H1 (cell line): ENCODE measurements at regions not wholly inside any gene's neighbourhood (a gene's known extent, or its start where the extent isn't known, plus 50 kb on each side); places are given as distances from the start of the nearest gene placed in this dataset.

ENCODE experiments used
- CTCF ChIA-PET: fragments of 300-600 bp; sonication (Branson Sonifier 250); formaldehyde crosslinking; loops from one replicate; lab custom pipeline; 2021; ENCODE audit not compliant: partially characterized antibody; lab: Charles Lee
- POLR2A ChIA-PET: fragments of 300-600 bp; sonication (Branson Sonifier 250); formaldehyde crosslinking; loops from one replicate; lab custom pipeline; 2021; ENCODE audit warnings: inconsistent platforms; ENCODE audit not compliant: partially characterized antibody; lab: Charles Lee
- DNase-seq, 2 experiments: peaks; one replicate each; pipeline versions ENCODE4 v3.0.0 to v3.0.0-alpha.2; 2010 to 2022; ENCODE audit warnings: low spot score in 2 of 2, low read depth in 1 of 2, mixed read lengths in 1 of 2
- FAIRE-seq: peaks from 2 replicates; lab custom pipeline; 2011; peaks lifted over from hg19 to GRCh38; lab: Jason Lieb, UNC
- H2AFZ ChIP-seq: 2 replicates; pipeline ENCODE4 v1.8.1; 2012; ENCODE audit warnings: low read length, inconsistent platforms
- H2AK5ac ChIP-seq: 2 replicates; pipeline ENCODE4 v1.6.1; 2013; ENCODE audit warnings: low read depth, low read length
- H2BK120ac ChIP-seq: replicated peaks from 2 replicates; pipeline ENCODE3; 2013; ENCODE audit warnings: low read depth, low read length, inconsistent platforms
- H2BK12ac ChIP-seq: 2 replicates; pipeline ENCODE4 v1.6.1; 2013; ENCODE audit warnings: low read depth, low read length
- H2BK15ac ChIP-seq: 2 replicates; pipeline ENCODE4 v1.6.1; 2013; ENCODE audit warnings: low read length
- H2BK20ac ChIP-seq: 2 replicates; pipeline ENCODE4 v1.6.1; 2013; ENCODE audit warnings: low read length
- H2BK5ac ChIP-seq: 2 replicates; pipeline ENCODE4 v1.6.1; 2013; ENCODE audit warnings: low read depth, low read length
- H3K14ac ChIP-seq: 2 replicates; pipeline ENCODE4 v1.6.1; 2013; ENCODE audit warnings: inconsistent platforms; ENCODE audit not compliant: insufficient read length
- H3K18ac ChIP-seq: 2 replicates; pipeline ENCODE4 v1.6.1; 2013; ENCODE audit warnings: low read length; ENCODE audit errors: extremely low read depth
- H3K23ac ChIP-seq: 2 replicates; pipeline ENCODE4 v1.6.1; 2013; ENCODE audit warnings: inconsistent platforms; ENCODE audit not compliant: insufficient read length
- H3K23me2 ChIP-seq: 2 replicates; pipeline ENCODE4 v1.6.1; 2013; ENCODE audit warnings: low read depth, low read length
- H3K27ac ChIP-seq: 2 replicates; pipeline ENCODE4 v1.6.1; 2011; ENCODE audit warnings: low read depth, low read length, inconsistent platforms
- H3K27me3 ChIP-seq, 4 experiments: replicated peaks in 1 of 4; 1 replicate in 1 of 4; 2 replicates in 3 of 4; pipeline versions ENCODE4 v1.6.1 to v1.8.1; 2011 to 2013; ENCODE audit warnings: low read length in 3 of 4, mild to moderate bottlenecking in 3 of 4, inconsistent platforms in 2 of 4, mixed read lengths in 2 of 4, moderate library complexity in 1 of 4; ENCODE audit not compliant: control insufficient read depth in 3 of 4, insufficient read depth in 3 of 4; ENCODE audit errors: extremely low read depth in 1 of 4
- H3K36me3 ChIP-seq, 4 experiments: 2 replicates each; pipeline versions ENCODE4 v1.6.1 to v1.8.1; 2011 to 2013; ENCODE audit warnings: mild to moderate bottlenecking in 4 of 4, low read length in 3 of 4, moderate library complexity in 2 of 4, control low read depth in 1 of 4, inconsistent platforms in 1 of 4; ENCODE audit not compliant: insufficient read depth in 4 of 4, control insufficient read depth in 2 of 4
- H3K4ac ChIP-seq: replicated peaks from 2 replicates; pipeline ENCODE3; 2013; ENCODE audit warnings: low read length, low read depth, mixed read lengths, inconsistent platforms; ENCODE audit not compliant: insufficient read length
- H3K4me1 ChIP-seq, 4 experiments: replicated peaks in 1 of 4; 1 replicate in 1 of 4; 2 replicates in 3 of 4; pipeline versions ENCODE4 v1.6.1 to v1.8.1; 2011 to 2013; ENCODE audit warnings: low read length in 3 of 4, inconsistent platforms in 2 of 4, mixed read lengths in 1 of 4; ENCODE audit not compliant: insufficient read depth in 4 of 4, control insufficient read depth in 3 of 4
- H3K4me2 ChIP-seq, 2 experiments: 2 replicates each; pipeline versions ENCODE4 v1.6.1 to v1.8.1; 2011 to 2013; ENCODE audit warnings: low read depth in 2 of 2, low read length in 2 of 2, control low read depth in 1 of 2, inconsistent platforms in 1 of 2, mild to moderate bottlenecking in 1 of 2; ENCODE audit not compliant: insufficient read depth in 1 of 2
- H3K4me3 ChIP-seq, 4 experiments: fragments of 200-600, 300-600 bp in 1 of 4; sonication (generic), shearing (Covaris generic), sonication (Bioruptor Twin) in 1 of 4; 2 replicates each; pipeline versions ENCODE4 v1.5.1 to v1.8.1; 2011 to 2016; ENCODE audit warnings: low read length in 4 of 4, low read depth in 3 of 4, control low read depth in 2 of 4, inconsistent platforms in 2 of 4, mild to moderate bottlenecking in 2 of 4, mixed read lengths in 1 of 4, moderate library complexity in 1 of 4; ENCODE audit not compliant: insufficient read depth in 2 of 4; ENCODE audit errors: extremely low read depth in 1 of 4
- H3K56ac ChIP-seq: replicated peaks from 2 replicates; pipeline ENCODE3; 2013; ENCODE audit warnings: low read depth, mild to moderate bottlenecking, mixed read lengths, low read length, inconsistent platforms; ENCODE audit not compliant: insufficient read length
- H3K79me1 ChIP-seq: 2 replicates; pipeline ENCODE4 v1.6.1; 2013; ENCODE audit warnings: low read depth, low read length, control low read depth
- H3K79me2 ChIP-seq, 2 experiments: 2 replicates each; pipeline versions ENCODE4 v1.6.1 to v1.8.1; 2012 to 2013; ENCODE audit warnings: low read length in 2 of 2, mild to moderate bottlenecking in 2 of 2, inconsistent platforms in 1 of 2; ENCODE audit not compliant: insufficient read depth in 2 of 2, control insufficient read depth in 1 of 2
- H3K9ac ChIP-seq, 4 experiments: replicated peaks in 1 of 4; 1 replicate in 1 of 4; 2 replicates in 3 of 4; pipeline versions ENCODE4 v1.6.1 to v1.8.1; 2011 to 2013; ENCODE audit warnings: low read depth in 3 of 4, low read length in 3 of 4, control low read depth in 2 of 4, mild to moderate bottlenecking in 2 of 4, moderate library complexity in 2 of 4, inconsistent platforms in 1 of 4; ENCODE audit errors: extremely low read depth in 1 of 4
- H3K9me3 ChIP-seq, 2 experiments: 2 replicates each; pipeline versions ENCODE4 v1.6.1 to v1.8.1; 2012 to 2013; ENCODE audit warnings: mild to moderate bottlenecking in 2 of 2, moderate library complexity in 2 of 2, control low read depth in 1 of 2, inconsistent platforms in 1 of 2, low read depth in 1 of 2, low read length in 1 of 2, mixed read lengths in 1 of 2; ENCODE audit not compliant: insufficient read depth in 2 of 2
- H4K20me1 ChIP-seq, 2 experiments: replicated peaks in 1 of 2; 2 replicates each; pipeline versions ENCODE3 to v1.8.1; 2011 to 2013; ENCODE audit warnings: inconsistent platforms in 2 of 2, low read length in 2 of 2, mild to moderate bottlenecking in 1 of 2; ENCODE audit not compliant: insufficient read depth in 2 of 2, control insufficient read depth in 1 of 2
- H4K5ac ChIP-seq: 2 replicates; pipeline ENCODE4 v1.6.1; 2013; ENCODE audit warnings: low read length, low read depth, mixed read lengths, inconsistent platforms; ENCODE audit not compliant: insufficient read length
- H4K8ac ChIP-seq: 2 replicates; pipeline ENCODE4 v1.8.0; 2013; ENCODE audit warnings: mild to moderate bottlenecking, moderate library complexity, low read length, inconsistent platforms; ENCODE audit not compliant: insufficient read depth; ENCODE audit errors: extremely low read depth
- H4K91ac ChIP-seq: replicated peaks from 2 replicates; pipeline ENCODE3; 2013; ENCODE audit warnings: low read length, mixed read lengths, inconsistent platforms; ENCODE audit not compliant: insufficient read length
- ATF2 ChIP-seq: IDR thresholded peaks from 2 replicates; pipeline ENCODE4 v1.6.1; 2012; ENCODE audit warnings: low read length, inconsistent platforms
- CHD2 ChIP-seq: IDR thresholded peaks from 2 replicates; pipeline ENCODE4 v1.6.1; 2012; ENCODE audit warnings: low read length, improper control_type of control experiment
- SP2 ChIP-seq: IDR thresholded peaks from 2 replicates; pipeline ENCODE4 v1.6.1; 2012; ENCODE audit warnings: mild to moderate bottlenecking, low read length, inconsistent platforms
- USF2 ChIP-seq: IDR thresholded peaks from 2 replicates; pipeline ENCODE4 v1.6.1; 2011; ENCODE audit warnings: low read length, improper control_type of control experiment
- WGBS, 2 experiments: shearing (Covaris generic) in 1 of 2; methylation state at CpG; one replicate each; pipeline versions ENCODE4 v1.1.6 to v1.1.7; 2013 to 2015; ENCODE audit warnings: low lambda C conversion rate in 2 of 2, mixed read lengths in 2 of 2, inconsistent platforms in 1 of 2, low coverage in 1 of 2, missing lambda C conversion rate in 1 of 2; ENCODE audit not compliant: insufficient replicate concordance in 2 of 2, insufficient coverage in 1 of 2, insufficient read length in 1 of 2; ENCODE audit errors: extremely low coverage in 1 of 2, missing lambda C conversion rate in 1 of 2; 5-methylcytosine and 5-hydroxymethylcytosine counted together

- no peaks in the 10 kb centered on the region for H3K79me1 ChIP-seq
- no peaks in the 10 kb centered on the region for H4K20me1 ChIP-seq
- H3K4me1 ChIP-seq = no peaks in the 10 kb centered on the region
- no peak overlapping the region for H2BK20ac ChIP-seq
- H4K91ac ChIP-seq = no peak overlapping the region
- H3K14ac ChIP-seq = no peak overlapping the region
- peak overlapping the region; percentile 42; the same call in 1 of the 2 replicates for H2AFZ ChIP-seq
- H3K9me3 ChIP-seq = no peaks in the 10 kb centered on the region
- no peaks in the 10 kb centered on the region; a peak in 2 of 7 replicates for H3K27me3 ChIP-seq
- H3K4me3 ChIP-seq = no peak overlapping the region
- 90% methylated on average over 4 of the region's 4 CpGs; no CpG with 5 or more reads in 1 of the 2 experiments for WGBS, 2 experiments
- no peaks in the 10 kb centered on the region for H3K79me2 ChIP-seq
- FAIRE-seq = no peak
- H3K18ac ChIP-seq = no peak overlapping the region
- H3K4me2 ChIP-seq = no peak overlapping the region
- DNase-seq = no peak
- H3K36me3 ChIP-seq = no peaks in the 10 kb centered on the region
- no peak overlapping the region for H3K27ac ChIP-seq
- no peak overlapping the region for H3K9ac ChIP-seq
- H3K4ac ChIP-seq = no peak overlapping the region
- no peaks in the 10 kb centered on the region for H3K23me2 ChIP-seq
- ChIA-PET CTCF (interaction anchor here (0.6 to 3.8 kb wide), 7 partner anchors 11 to 716 kb away, joined by 3 to 28 read pairs (median 3); no protein-coding TSS in a partner anchor), POLR2A (interaction anchor here (1.5 kb wide), 1 partner anchor 73 kb away, joined by 5 read pairs; no protein-coding TSS in a partner anchor)
- no peak overlapping the region for H4K5ac ChIP-seq
- no peak overlapping the region for H2BK12ac ChIP-seq
- H3K23ac ChIP-seq = no peak overlapping the region
- no peak for TF ChIP-seq CHD2
- TF ChIP-seq USF2 = no peak
- TF ChIP-seq ATF2 = no peak
- TF ChIP-seq SP2 = no peak
- no peak overlapping the region for H2BK120ac ChIP-seq
- H4K8ac ChIP-seq = no peak overlapping the region
- H2AK5ac ChIP-seq = no peak overlapping the region
- H2BK15ac ChIP-seq = peak overlapping the region; percentile 61; the same call in 1 of the 2 replicates
- no peak overlapping the region for H2BK5ac ChIP-seq
- no peak overlapping the region for H3K56ac ChIP-seq
These were observed 82.7 kb downstream of the RPS24 start for GRCh38 chr10:78116361-78116760.
